CD4-positive, alpha-beta T cell treated with Interleukin-6 at 100 ng/mL for 8 hours (primary cell): ENCODE measurements at regions not wholly inside any gene's neighbourhood (a gene's known extent, or its start where the extent isn't known, plus 50 kb on each side); places are given as distances from the start of the nearest gene placed in this dataset.
"Not testable (repeated sequence)": the region's sequence is repeated elsewhere in the genome, so short reads cannot be mapped to it uniquely, and the experiment has no call there.

Experiments used
- DNase-seq: peaks from one replicate; pipeline ENCODE4 v3.0.0-alpha.2; 2020; ENCODE audit warnings: mixed read lengths, low spot score

GRCh38 chr13:90341348-90341747, 1006.1 kb upstream of the MIR17HG start:
- DNase-seq, result not testable (repeated sequence)

GRCh38 chr13:90348477-90349136, 998.9 kb upstream of the MIR17HG start:
- not testable (repeated sequence) for DNase-seq

GRCh38 chr13:90352763-90353162, 994.7 kb upstream of the MIR17HG start:
- no peak for DNase-seq

- no peak for DNase-seq
Measured at GRCh38 chr13:90355162-90355751, 992.2 kb upstream of the MIR17HG start.

- no peak for DNase-seq
Measured at GRCh38 chr13:90360785-90361184, 986.7 kb upstream of the MIR17HG start.

GRCh38 chr13:90362707-90363106, 984.8 kb upstream of the MIR17HG start:
- DNase-seq, result no peak

GRCh38 chr13:90365130-90365529, 982.4 kb upstream of the MIR17HG start:
- DNase-seq, result no peak

GRCh38 chr13:90374168-90374567, 973.3 kb upstream of the MIR17HG start:
- DNase-seq, result no peak

- no peak for DNase-seq
Measured at GRCh38 chr13:90375851-90376250, 971.6 kb upstream of the MIR17HG start.

- no peak for DNase-seq
Measured at GRCh38 chr13:90382425-90382824, 965.1 kb upstream of the MIR17HG start.

- no peak for DNase-seq
Measured at GRCh38 chr13:90385781-90386489, 961.6 kb upstream of the MIR17HG start.

GRCh38 chr13:90388887-90389452, 958.5 kb upstream of the MIR17HG start:
- no peak for DNase-seq

- no peak for DNase-seq
Measured at GRCh38 chr13:90389537-90389936, 958.0 kb upstream of the MIR17HG start.

GRCh38 chr13:90393408-90393807, 954.1 kb upstream of the MIR17HG start:
- no peak for DNase-seq

- DNase-seq, result no peak
Measured at GRCh38 chr13:90395348-90395747, 952.1 kb upstream of the MIR17HG start.

- no peak for DNase-seq
Measured at GRCh38 chr13:90395846-90396245, 951.6 kb upstream of the MIR17HG start.

GRCh38 chr13:90396266-90396665, 951.2 kb upstream of the MIR17HG start:
- no peak for DNase-seq

GRCh38 chr13:90397503-90397902, 950.0 kb upstream of the MIR17HG start:
- DNase-seq, result no peak

- DNase-seq, result no peak
Measured at GRCh38 chr13:90400372-90400771, 947.1 kb upstream of the MIR17HG start.

- DNase-seq, result no peak
Measured at GRCh38 chr13:90401150-90401549, 946.3 kb upstream of the MIR17HG start.

- DNase-seq, result no peak
Measured at GRCh38 chr13:90402102-90402501, 945.4 kb upstream of the MIR17HG start.

- DNase-seq, result no peak
Measured at GRCh38 chr13:90402613-90403012, 944.9 kb upstream of the MIR17HG start.
